ENCODE measurements at regions not wholly inside any gene's neighbourhood (a gene's known extent, or its start where the extent isn't known, plus 50 kb on each side); places are given as distances from the start of the nearest gene placed in this dataset.
"Not testable (repeated sequence)": the region's sequence is repeated elsewhere in the genome, so short reads cannot be mapped to it uniquely, and the experiment has no call there.

- H3K4me3 ChIP-seq (replicated peaks in 1 of 3; ENCODE audit: low read depth in 2 of 3, low read length in 3 of 3) = no peak overlapping the region
- no peak overlapping the region for H3K27ac Mint-ChIP-seq
- no peak overlapping the region for H3K27ac ChIP-seq (ENCODE audit: low read depth in 1 of 2, low read length in 2 of 2)
- H3K4me1 Mint-ChIP-seq = no peaks in the 10 kb centered on the region
- H3K27me3 ChIP-seq (ENCODE audit: control insufficient read depth in 2 of 2, insufficient read depth in 2 of 2, low read length in 2 of 2) = no peaks in the 10 kb centered on the region
- no peaks in the 10 kb centered on the region for H4K20me1 ChIP-seq (ENCODE audit: insufficient read depth, low read length)
- H3K9me3 ChIP-seq (replicated peaks in 1 of 2; ENCODE audit: control insufficient read depth in 1 of 2, insufficient read depth in 1 of 2, low read length in 2 of 2) = no peaks in the 10 kb centered on the region
- WGBS (ENCODE audit: insufficient coverage) = 93% methylated on average over 3 of the region's 3 CpGs
- H3K27me3 Mint-ChIP-seq (ENCODE audit: low read depth in 3 of 3) = peaks cover 2 to 3% (median 2%) of the 10 kb centered on the region in 3 donors
- peaks cover 0 to 6% (median 2%) of the 10 kb centered on the region in 7 donors for H3K9me3 Mint-ChIP-seq
- DNase-seq = no peak
- no peak overlapping the region for H3K9ac ChIP-seq (ENCODE audit: insufficient read depth, low read length, poor library complexity, severe bottlenecking)
- no peaks in the 10 kb centered on the region for H3K4me1 ChIP-seq (ENCODE audit: control insufficient read depth in 1 of 2, insufficient read depth in 2 of 2, low read length in 2 of 2)
- no peak overlapping the region for H2AFZ ChIP-seq (ENCODE audit: insufficient read depth, low read depth, low read length, poor library complexity, severe bottlenecking)
- no peak overlapping the region for H3K4me3 Mint-ChIP-seq
- TF ChIP-seq CTCF (IDR thresholded peaks at IDR 0.05) = no peak
- intact Hi-C loops (cut with micrococcal nuclease) = no loop called here
- no peaks in the 10 kb centered on the region for H3K36me3 Mint-ChIP-seq
- H3K36me3 ChIP-seq (replicated peaks in 1 of 2; ENCODE audit: control insufficient read depth in 1 of 2, insufficient read depth in 2 of 2, low read length in 2 of 2) = no peaks in the 10 kb centered on the region
- no peak overlapping the region for H3K4me2 ChIP-seq (replicated peaks; ENCODE audit: extremely low read depth, low read length, poor library complexity, severe bottlenecking)
- H3K79me2 ChIP-seq (ENCODE audit: insufficient read depth, low read length) = no peaks in the 10 kb centered on the region
Observed at GRCh38 chr6:105522626-105523322, 119.9 kb upstream of the PREP start.

- no peak overlapping the region for H3K27ac Mint-ChIP-seq
- Histone ChIP-seq H3K4me3 (replicated peaks in 1 of 3; ENCODE audit: low read depth in 2 of 3, low read length in 3 of 3) (no peak overlapping the region), H3K27ac (ENCODE audit: low read depth in 1 of 2, low read length in 2 of 2) (no peak overlapping the region), H3K79me2 (ENCODE audit: insufficient read depth, low read length) (no peaks in the 10 kb centered on the region), H3K36me3 (replicated peaks in 1 of 2; ENCODE audit: control insufficient read depth in 1 of 2, insufficient read depth in 2 of 2, low read length in 2 of 2) (no peaks in the 10 kb centered on the region), H3K4me1 (ENCODE audit: control insufficient read depth in 1 of 2, insufficient read depth in 2 of 2, low read length in 2 of 2) (no peaks in the 10 kb centered on the region), H4K20me1 (ENCODE audit: insufficient read depth, low read length) (no peaks in the 10 kb centered on the region), H3K9ac (ENCODE audit: insufficient read depth, low read length, poor library complexity, severe bottlenecking) (no peak overlapping the region), H3K4me2 (replicated peaks; ENCODE audit: extremely low read depth, low read length, poor library complexity, severe bottlenecking) (no peak overlapping the region), H3K9me3 (replicated peaks in 1 of 2; ENCODE audit: control insufficient read depth in 1 of 2, insufficient read depth in 1 of 2, low read length in 2 of 2) (no peaks in the 10 kb centered on the region), H2AFZ (ENCODE audit: insufficient read depth, low read depth, low read length, poor library complexity, severe bottlenecking) (no peak overlapping the region), H3K27me3 (ENCODE audit: control insufficient read depth in 2 of 2, insufficient read depth in 2 of 2, low read length in 2 of 2) (no peaks in the 10 kb centered on the region)
- peaks cover 2 to 6% (median 3%) of the 10 kb centered on the region in 3 donors for H3K27me3 Mint-ChIP-seq (ENCODE audit: low read depth in 3 of 3)
- intact Hi-C loops (cut with micrococcal nuclease) = no loop called here
- peaks cover 0 to 4% (median 2%) of the 10 kb centered on the region in 7 donors for H3K9me3 Mint-ChIP-seq
- H3K4me1 Mint-ChIP-seq = no peaks in the 10 kb centered on the region
- no peak overlapping the region for H3K4me3 Mint-ChIP-seq
- DNase-seq = no peak
- H3K36me3 Mint-ChIP-seq = no peaks in the 10 kb centered on the region
- WGBS (ENCODE audit: insufficient coverage) = no CpG with 5 or more reads among the region's 3 CpGs
- no peak for TF ChIP-seq CTCF (IDR thresholded peaks at IDR 0.05)
Observed at GRCh38 chr6:105519954-105520353, 117.1 kb upstream of the PREP start.

GRCh38 chr6:105518993-105519392 is 116.1 kb upstream of the PREP start:
- H3K79me2 ChIP-seq (ENCODE audit: insufficient read depth, low read length); H4K20me1 ChIP-seq (ENCODE audit: insufficient read depth, low read length); H3K4me1 Mint-ChIP-seq; H3K9me3 Mint-ChIP-seq; H3K4me3 Mint-ChIP-seq; H3K4me2 ChIP-seq (replicated peaks; ENCODE audit: extremely low read depth, low read length, poor library complexity, severe bottlenecking); H3K4me3 ChIP-seq (replicated peaks in 1 of 3; ENCODE audit: low read depth in 2 of 3, low read length in 3 of 3); H3K36me3 ChIP-seq (replicated peaks in 1 of 2; ENCODE audit: control insufficient read depth in 1 of 2, insufficient read depth in 2 of 2, low read length in 2 of 2); H3K9me3 ChIP-seq (replicated peaks in 1 of 2; ENCODE audit: control insufficient read depth in 1 of 2, insufficient read depth in 1 of 2, low read length in 2 of 2); H3K27ac Mint-ChIP-seq; H3K27me3 ChIP-seq (ENCODE audit: control insufficient read depth in 2 of 2, insufficient read depth in 2 of 2, low read length in 2 of 2); H3K4me1 ChIP-seq (ENCODE audit: control insufficient read depth in 1 of 2, insufficient read depth in 2 of 2, low read length in 2 of 2); H3K36me3 Mint-ChIP-seq; DNase-seq; H3K27me3 Mint-ChIP-seq (ENCODE audit: low read depth in 3 of 3); intact Hi-C loops (cut with micrococcal nuclease); H3K9ac ChIP-seq (ENCODE audit: insufficient read depth, low read length, poor library complexity, severe bottlenecking); H2AFZ ChIP-seq (ENCODE audit: insufficient read depth, low read depth, low read length, poor library complexity, severe bottlenecking); H3K27ac ChIP-seq (ENCODE audit: low read depth in 1 of 2, low read length in 2 of 2): not testable (repeated sequence)
- WGBS (ENCODE audit: insufficient coverage) = no CpG with 5 or more reads among the region's 4 CpGs
